Endothelial cell of umbilical vein (primary cell): ENCODE measurements at regions not wholly inside any gene's neighbourhood (a gene's known extent, or its start where the extent isn't known, plus 50 kb on each side); places are given as distances from the start of the nearest gene placed in this dataset.

Source experiments
- FOS ChIP-seq: IDR thresholded peaks from 2 replicates; pipeline ENCODE4 v1.6.1; 2011; ENCODE audit warnings: mild to moderate bottlenecking, low read length, moderate library complexity, borderline replicate concordance; ENCODE audit not compliant: insufficient read depth
- POLR2AphosphoS5 ChIP-seq: IDR thresholded peaks from 2 replicates; pipeline ENCODE4 v1.6.1; 2012; ENCODE audit warnings: low read depth, mild to moderate bottlenecking, control low read depth, low read length, moderate library complexity; ENCODE audit not compliant: insufficient read depth
- TF ChIP-seq, protein P1 (sequence below), 2 donors: IDR thresholded peaks; 1 replicate in 1 of 2; 2 replicates in 1 of 2; pipeline ENCODE4 v1.5.1; 2011; ENCODE audit warnings: low read length in 2 of 2, mild to moderate bottlenecking in 2 of 2, moderate library complexity in 2 of 2, control low read depth in 1 of 2, inconsistent platforms in 1 of 2, low read depth in 1 of 2; ENCODE audit not compliant: insufficient read depth in 1 of 2; ENCODE audit errors: extremely low read depth in 1 of 2

DNA sequence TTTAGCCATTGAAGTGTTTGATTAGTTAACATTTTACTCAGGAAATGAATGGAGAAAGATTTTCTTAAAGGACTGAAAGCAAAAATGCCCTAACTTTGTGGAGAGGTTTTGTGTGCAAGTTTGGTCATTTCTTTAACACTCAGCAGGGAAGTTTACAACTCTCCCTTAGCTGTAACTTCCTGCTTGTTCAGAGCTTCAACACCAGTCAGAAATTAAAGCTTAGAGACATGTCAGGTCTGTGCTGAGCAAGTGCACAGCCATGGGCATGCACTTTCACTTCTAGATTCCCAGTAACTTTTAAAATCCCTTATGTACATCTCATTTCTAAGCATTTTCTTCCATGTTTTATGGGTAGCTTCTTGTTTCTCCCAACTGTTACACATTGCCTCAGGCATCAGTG lies 326.0 kb downstream of the ACTRT1 start:
- TF ChIP-seq, protein P1, sequence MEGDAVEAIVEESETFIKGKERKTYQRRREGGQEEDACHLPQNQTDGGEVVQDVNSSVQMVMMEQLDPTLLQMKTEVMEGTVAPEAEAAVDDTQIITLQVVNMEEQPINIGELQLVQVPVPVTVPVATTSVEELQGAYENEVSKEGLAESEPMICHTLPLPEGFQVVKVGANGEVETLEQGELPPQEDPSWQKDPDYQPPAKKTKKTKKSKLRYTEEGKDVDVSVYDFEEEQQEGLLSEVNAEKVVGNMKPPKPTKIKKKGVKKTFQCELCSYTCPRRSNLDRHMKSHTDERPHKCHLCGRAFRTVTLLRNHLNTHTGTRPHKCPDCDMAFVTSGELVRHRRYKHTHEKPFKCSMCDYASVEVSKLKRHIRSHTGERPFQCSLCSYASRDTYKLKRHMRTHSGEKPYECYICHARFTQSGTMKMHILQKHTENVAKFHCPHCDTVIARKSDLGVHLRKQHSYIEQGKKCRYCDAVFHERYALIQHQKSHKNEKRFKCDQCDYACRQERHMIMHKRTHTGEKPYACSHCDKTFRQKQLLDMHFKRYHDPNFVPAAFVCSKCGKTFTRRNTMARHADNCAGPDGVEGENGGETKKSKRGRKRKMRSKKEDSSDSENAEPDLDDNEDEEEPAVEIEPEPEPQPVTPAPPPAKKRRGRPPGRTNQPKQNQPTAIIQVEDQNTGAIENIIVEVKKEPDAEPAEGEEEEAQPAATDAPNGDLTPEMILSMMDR (IDR thresholded peaks at IDR 0.05; ENCODE audit: extremely low read depth in 1 of 2, insufficient read depth in 1 of 2, low read depth in 1 of 2, low read length in 2 of 2): no peak
- no peak for TF ChIP-seq FOS
- no peak for TF ChIP-seq POLR2AphosphoS5
